Kidney glomerular epithelial cell (primary cell): ENCODE measurements at regions not wholly inside any gene's neighbourhood (a gene's known extent, or its start where the extent isn't known, plus 50 kb on each side); places are given as distances from the start of the nearest gene placed in this dataset.

Experiments
- DNase-seq: peaks from one replicate; lab custom pipeline; 2025; lab: John Stamatoyannopoulos, UW

- no peak for DNase-seq
These were observed 385.6 kb downstream of the GRIN2B start for GRCh38 chr12:13595536-13596443.

- DNase-seq: no peak
These were observed 386.5 kb downstream of the GRIN2B start for GRCh38 chr12:13594731-13595514.

GRCh38 chr12:13592063-13592942, 389.1 kb downstream of the GRIN2B start:
- no peak for DNase-seq

- DNase-seq: no peak
These were observed 389.9 kb downstream of the GRIN2B start for GRCh38 chr12:13591488-13591887.

GRCh38 chr12:13591059-13591458, 390.3 kb downstream of the GRIN2B start:
- DNase-seq: no peak

GRCh38 chr12:13588574-13588973, 392.0 kb downstream of the EMP1 start:
- no peak for DNase-seq

GRCh38 chr12:13587721-13588390, 391.3 kb downstream of the EMP1 start:
- no peak for DNase-seq

- no peak for DNase-seq
These were observed 389.8 kb downstream of the EMP1 start for GRCh38 chr12:13586361-13586760.

GRCh38 chr12:13584541-13584940, 388.0 kb downstream of the EMP1 start:
- DNase-seq: no peak

- DNase-seq: no peak
These were observed 387.1 kb downstream of the EMP1 start for GRCh38 chr12:13583630-13584029.

- DNase-seq: no peak
These were observed 385.9 kb downstream of the EMP1 start for GRCh38 chr12:13582421-13582820.

GRCh38 chr12:13581031-13581430, 384.5 kb downstream of the EMP1 start:
- no peak for DNase-seq

GRCh38 chr12:13580206-13580605, 383.7 kb downstream of the EMP1 start:
- DNase-seq: no peak

- DNase-seq: no peak
These were observed 380.5 kb downstream of the EMP1 start for GRCh38 chr12:13576935-13577500.

GRCh38 chr12:13573698-13574321, 377.3 kb downstream of the EMP1 start:
- no peak for DNase-seq

GRCh38 chr12:13571035-13571434, 374.5 kb downstream of the EMP1 start:
- no peak for DNase-seq

- no peak for DNase-seq
These were observed 373.6 kb downstream of the EMP1 start for GRCh38 chr12:13570005-13570694.

GRCh38 chr12:13566292-13566691, 369.8 kb downstream of the EMP1 start:
- no peak for DNase-seq

GRCh38 chr12:13564266-13564810, 367.8 kb downstream of the EMP1 start:
- no peak for DNase-seq

- DNase-seq: no peak
These were observed 367.2 kb downstream of the EMP1 start for GRCh38 chr12:13563743-13564125.
